Bronchial epithelial cell (primary cell): ENCODE measurements at regions not wholly inside any gene's neighbourhood (a gene's known extent, or its start where the extent isn't known, plus 50 kb on each side); places are given as distances from the start of the nearest gene placed in this dataset.

Experiments
- DNase-seq: peaks from one replicate; pipeline ENCODE4 v3.0.0-alpha.2; 2010; ENCODE audit warnings: low read depth
- FAIRE-seq: peaks from 2 replicates; lab custom pipeline; 2011; peaks lifted over from hg19 to GRCh38; lab: Jason Lieb, UNC
- H3K27me3 ChIP-seq: 2 replicates; pipeline ENCODE4 v1.5.1; 2011; ENCODE audit warnings: low read length; ENCODE audit not compliant: control insufficient read depth, insufficient read depth
- H3K36me3 ChIP-seq: 2 replicates; pipeline ENCODE4 v1.5.1; 2011; ENCODE audit warnings: low read length; ENCODE audit not compliant: control insufficient read depth, insufficient read depth
- H3K4me3 ChIP-seq: 2 replicates; pipeline ENCODE4 v1.5.1; 2011; ENCODE audit warnings: mild to moderate bottlenecking, low read depth, low read length, control low read depth
- CTCF ChIP-seq: IDR thresholded peaks from 2 replicates; pipeline ENCODE4 v1.5.1; 2011; ENCODE audit warnings: mild to moderate bottlenecking, moderate library complexity, low read length, control low read depth, inconsistent platforms; ENCODE audit not compliant: insufficient read depth, severe bottlenecking

GRCh38 chr10:78333362-78334143, 299.9 kb downstream of the RPS24 start:
- Histone ChIP-seq H3K4me3 (no peak overlapping the region), H3K27me3 (peaks cover 3% of the 10 kb centered on the region), H3K36me3 (no peaks in the 10 kb centered on the region)
- TF ChIP-seq CTCF = no peak
- DNase-seq = no peak
- FAIRE-seq = no peak

GRCh38 chr10:78335371-78335690, 301.7 kb downstream of the RPS24 start:
- DNase-seq (no peak), FAIRE-seq (peak; percentile 40)
- Histone ChIP-seq H3K4me3 (no peak overlapping the region), H3K27me3 (peaks cover 3% of the 10 kb centered on the region), H3K36me3 (no peaks in the 10 kb centered on the region)
- no peak for TF ChIP-seq CTCF

GRCh38 chr10:78335691-78336401, 302.2 kb downstream of the RPS24 start:
- no peak for TF ChIP-seq CTCF
- Histone ChIP-seq H3K36me3 (no peaks in the 10 kb centered on the region), H3K4me3 (no peak overlapping the region), H3K27me3 (peaks cover 3% of the 10 kb centered on the region)
- FAIRE-seq (peak; percentile 64), DNase-seq (no peak)

- DNase-seq (no peak), FAIRE-seq (no peak)
- no peak for TF ChIP-seq CTCF
These were observed 302.7 kb downstream of the RPS24 start for GRCh38 chr10:78336402-78336791.

GRCh38 chr10:78337016-78337415, 303.4 kb downstream of the RPS24 start:
- FAIRE-seq (no peak), DNase-seq (no peak)
- H3K4me3 ChIP-seq = no peak overlapping the region
- no peak for TF ChIP-seq CTCF
- H3K36me3 ChIP-seq = no peaks in the 10 kb centered on the region
- H3K27me3 ChIP-seq = peaks cover 3% of the 10 kb centered on the region

More at GRCh38 chr10:78336402-78336791, 302.7 kb downstream of the RPS24 start:
- H3K36me3 ChIP-seq = no peaks in the 10 kb centered on the region
- H3K4me3 ChIP-seq = no peak overlapping the region
- peaks cover 3% of the 10 kb centered on the region for H3K27me3 ChIP-seq
